AG09309 (cell line): ENCODE measurements at regions not wholly inside any gene's neighbourhood (a gene's known extent, or its start where the extent isn't known, plus 50 kb on each side); places are given as distances from the start of the nearest gene placed in this dataset.

Source experiments
- DNase-seq: peaks from one replicate; pipeline ENCODE4 v3.0.0-alpha.2; 2010; ENCODE audit warnings: low read depth
- H3K4me3 ChIP-seq: 2 replicates; pipeline ENCODE4 v1.5.1; 2011; ENCODE audit warnings: mild to moderate bottlenecking, low read depth, low read length, moderate library complexity; ENCODE audit not compliant: control insufficient read depth
- TF ChIP-seq, protein P1 (sequence below): IDR thresholded peaks from 2 replicates; pipeline ENCODE4 v1.5.1; 2011; ENCODE audit warnings: mild to moderate bottlenecking, low read depth, low read length, inconsistent platforms; ENCODE audit not compliant: insufficient read depth, control insufficient read depth; ENCODE audit errors: missing control alignments

DNA sequence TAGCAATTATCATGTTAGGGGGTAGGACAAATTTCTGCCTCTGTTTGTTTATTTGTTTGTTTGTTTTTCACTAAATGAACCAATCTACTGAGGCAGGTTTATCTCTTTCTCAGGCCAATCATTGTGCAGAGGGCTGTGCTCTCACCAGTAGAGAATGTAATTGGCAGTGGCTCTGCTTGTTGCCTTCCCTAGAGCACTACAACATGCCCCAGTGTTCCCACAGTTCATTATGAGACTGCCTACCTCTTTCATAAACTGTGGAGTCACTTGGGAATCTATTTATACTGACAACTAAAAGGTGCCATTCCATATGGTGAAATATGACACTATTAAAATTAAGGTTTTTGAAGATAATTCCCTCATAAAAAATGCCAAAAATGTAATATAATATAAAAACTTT is 196.3 kb upstream of the ALCAM start:
- H3K4me3 ChIP-seq, result no peak overlapping the region
- no peak for DNase-seq
- TF ChIP-seq, protein P1, sequence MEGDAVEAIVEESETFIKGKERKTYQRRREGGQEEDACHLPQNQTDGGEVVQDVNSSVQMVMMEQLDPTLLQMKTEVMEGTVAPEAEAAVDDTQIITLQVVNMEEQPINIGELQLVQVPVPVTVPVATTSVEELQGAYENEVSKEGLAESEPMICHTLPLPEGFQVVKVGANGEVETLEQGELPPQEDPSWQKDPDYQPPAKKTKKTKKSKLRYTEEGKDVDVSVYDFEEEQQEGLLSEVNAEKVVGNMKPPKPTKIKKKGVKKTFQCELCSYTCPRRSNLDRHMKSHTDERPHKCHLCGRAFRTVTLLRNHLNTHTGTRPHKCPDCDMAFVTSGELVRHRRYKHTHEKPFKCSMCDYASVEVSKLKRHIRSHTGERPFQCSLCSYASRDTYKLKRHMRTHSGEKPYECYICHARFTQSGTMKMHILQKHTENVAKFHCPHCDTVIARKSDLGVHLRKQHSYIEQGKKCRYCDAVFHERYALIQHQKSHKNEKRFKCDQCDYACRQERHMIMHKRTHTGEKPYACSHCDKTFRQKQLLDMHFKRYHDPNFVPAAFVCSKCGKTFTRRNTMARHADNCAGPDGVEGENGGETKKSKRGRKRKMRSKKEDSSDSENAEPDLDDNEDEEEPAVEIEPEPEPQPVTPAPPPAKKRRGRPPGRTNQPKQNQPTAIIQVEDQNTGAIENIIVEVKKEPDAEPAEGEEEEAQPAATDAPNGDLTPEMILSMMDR, result no peak

DNA sequence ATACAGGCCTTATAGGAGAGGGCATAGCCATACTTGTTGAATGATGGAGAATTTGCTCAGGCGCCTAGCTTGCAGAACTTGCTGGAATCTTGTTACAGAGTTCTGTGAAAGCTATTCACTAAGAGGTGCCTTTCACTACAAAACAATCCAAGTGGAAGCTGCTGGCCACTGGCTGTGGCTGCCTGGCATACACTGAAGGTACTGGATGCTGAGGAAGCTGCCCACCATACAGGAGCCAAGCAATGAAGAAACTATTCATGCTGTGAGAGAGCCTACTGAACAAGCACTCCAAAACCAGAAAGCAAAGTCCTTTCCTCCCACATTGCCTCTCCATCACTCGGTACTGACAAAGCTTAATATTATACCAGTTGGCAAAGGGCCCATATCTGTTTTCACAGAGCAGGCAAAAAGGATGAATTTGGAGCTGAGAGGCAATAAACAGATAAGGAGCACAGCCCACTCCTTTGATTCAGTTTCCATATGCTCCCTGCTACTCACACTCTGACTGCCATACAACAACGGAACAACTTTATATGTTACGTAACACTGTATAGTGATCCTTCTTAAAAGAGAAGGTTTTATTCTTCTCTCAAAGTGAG is 192.6 kb upstream of the ALCAM start:
- TF ChIP-seq, protein P1, result no peak
- DNase-seq, result no peak

DNA sequence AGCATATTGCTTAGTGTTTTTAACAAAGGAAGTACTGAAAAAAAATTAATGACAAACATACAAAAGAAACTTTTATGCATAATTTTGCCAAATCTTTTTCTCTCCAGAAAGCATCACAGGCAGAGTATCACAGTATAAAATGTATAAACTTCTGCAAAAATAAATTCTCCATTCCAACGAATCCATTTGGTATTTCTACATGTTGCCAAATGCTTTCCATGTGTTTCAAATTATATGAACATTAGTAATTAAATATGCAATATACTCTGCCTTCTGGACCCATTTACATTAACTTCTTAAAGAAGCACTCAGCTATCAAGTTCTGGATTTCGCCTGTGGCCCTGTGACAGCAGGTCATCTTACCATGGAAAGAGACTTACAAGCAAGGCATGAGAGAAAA is 189.1 kb upstream of the ALCAM start:
- peak; percentile 5 for DNase-seq
- TF ChIP-seq, protein P1, result no peak
- no peak overlapping the region for H3K4me3 ChIP-seq

More for the DNA sequence above, 192.6 kb upstream of the ALCAM start:
- H3K4me3 ChIP-seq, result no peak overlapping the region

DNA sequence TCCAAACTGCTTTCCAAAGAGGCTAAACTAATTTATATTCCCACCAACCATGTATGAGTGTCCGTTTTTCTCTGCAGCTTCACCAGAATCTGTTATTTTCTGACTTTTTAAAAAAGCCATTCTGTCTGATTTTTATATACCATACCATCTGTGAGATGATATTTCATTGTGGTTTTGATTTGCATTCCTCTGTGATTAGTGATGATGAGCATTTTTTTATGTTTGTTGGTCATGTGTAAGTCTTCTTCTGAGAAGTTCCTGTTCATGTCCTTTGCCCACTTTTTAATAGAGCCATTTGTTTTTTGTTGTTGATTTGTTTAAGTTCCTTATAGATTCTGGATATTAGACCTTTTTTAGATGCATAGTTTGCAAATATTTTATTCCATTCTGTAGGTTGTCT is 179.4 kb upstream of the ALCAM start:
- H3K4me3 ChIP-seq, result no peak overlapping the region
- TF ChIP-seq, protein P1, result no peak
- DNase-seq, result no peak

DNA sequence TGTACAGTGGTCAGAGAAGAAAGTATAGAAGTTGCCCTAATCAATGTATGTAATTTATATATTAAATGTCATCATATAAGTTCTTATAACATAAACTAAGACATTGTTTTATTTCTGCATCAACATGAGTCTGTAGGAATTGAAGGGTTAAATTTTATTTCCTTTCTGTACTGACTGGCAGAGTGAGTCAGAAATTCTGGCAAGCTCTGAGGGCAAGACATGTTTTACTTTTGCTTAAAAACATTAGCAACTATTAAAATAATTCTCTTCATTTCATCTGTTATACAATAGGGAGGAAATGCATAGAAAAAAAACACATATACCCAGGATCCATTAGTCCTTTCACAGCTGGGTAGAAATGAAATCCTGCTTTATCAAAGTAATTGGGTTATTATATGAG is 171.4 kb upstream of the ALCAM start:
- H3K4me3 ChIP-seq, result no peak overlapping the region
- DNase-seq, result peak; percentile 3

DNA sequence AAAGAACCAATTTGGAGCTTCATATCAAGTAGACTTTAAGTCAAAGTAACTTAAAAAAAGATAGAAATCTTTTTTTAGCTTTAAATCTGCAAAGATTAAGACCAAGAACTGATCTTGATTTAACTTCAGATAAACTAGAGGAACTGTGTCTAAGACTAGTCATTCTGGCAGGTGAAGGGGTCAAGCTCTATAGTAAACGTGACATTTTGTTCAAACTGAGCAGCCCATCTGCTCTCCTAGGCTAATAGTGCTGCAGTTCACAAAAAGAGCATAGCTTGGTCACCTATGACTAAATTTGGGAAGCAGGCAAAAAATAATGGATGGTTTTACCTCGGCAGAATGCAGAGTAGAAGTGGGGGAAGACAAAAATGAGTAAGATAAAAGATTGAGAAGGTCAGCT is 168.8 kb upstream of the ALCAM start:
- DNase-seq, result no peak
- TF ChIP-seq, protein P1, result no peak
- H3K4me3 ChIP-seq, result no peak overlapping the region

More for the DNA sequence above, 171.4 kb upstream of the ALCAM start:
- TF ChIP-seq, protein P1, result no peak
